Mesendoderm (in vitro differentiated cells): ENCODE measurements at regions not wholly inside any gene's neighbourhood (a gene's known extent, or its start where the extent isn't known, plus 50 kb on each side); places are given as distances from the start of the nearest gene placed in this dataset.

Experiments
- DNase-seq: peaks from one replicate; pipeline ENCODE4 v3.0.0; 2013
- H2AK5ac ChIP-seq: 2 replicates; pipeline ENCODE4 v1.6.1; 2013; ENCODE audit warnings: low read length, inconsistent platforms
- H2BK120ac ChIP-seq: 2 replicates; pipeline ENCODE4 v1.6.1; 2013; ENCODE audit warnings: low read depth, mild to moderate bottlenecking, low read length, moderate library complexity, mixed read lengths
- H2BK15ac ChIP-seq: replicated peaks from 2 replicates; pipeline ENCODE4 v1.6.1; 2013; ENCODE audit warnings: low read depth, mild to moderate bottlenecking, moderate library complexity
- H2BK5ac ChIP-seq: 2 replicates; pipeline ENCODE4 v1.6.1; 2013; ENCODE audit warnings: low read length, inconsistent platforms
- H3K18ac ChIP-seq: 2 replicates; pipeline ENCODE4 v1.6.1; 2013; ENCODE audit warnings: mild to moderate bottlenecking, low read length, mixed read lengths
- H3K23ac ChIP-seq: one replicate; pipeline ENCODE4 v1.6.1; 2013; ENCODE audit warnings: low read length
- H3K27ac ChIP-seq: 2 replicates; pipeline ENCODE4 v1.5.1; 2013; ENCODE audit warnings: low read depth, mild to moderate bottlenecking, inconsistent platforms, low read length, moderate library complexity
- H3K27me3 ChIP-seq: 2 replicates; pipeline ENCODE4 v1.6.1; 2013; ENCODE audit warnings: low read length, control low read depth, mild to moderate bottlenecking, inconsistent platforms; ENCODE audit not compliant: insufficient read depth, poor library complexity
- H3K36me3 ChIP-seq: 2 replicates; pipeline ENCODE4 v1.6.1; 2013; ENCODE audit warnings: low read length, inconsistent platforms; ENCODE audit not compliant: control insufficient read depth, insufficient read depth
- H3K4ac ChIP-seq: one replicate; pipeline ENCODE4 v1.6.1; 2013; ENCODE audit warnings: low read depth, mild to moderate bottlenecking, low read length, moderate library complexity
- H3K4me1 ChIP-seq: 2 replicates; pipeline ENCODE4 v1.6.1; 2013; ENCODE audit warnings: low read depth, low read length, inconsistent platforms; ENCODE audit not compliant: control insufficient read depth
- H3K4me2 ChIP-seq: 2 replicates; pipeline ENCODE4 v1.6.1; 2013; ENCODE audit warnings: low read length
- H3K4me3 ChIP-seq: 2 replicates; pipeline ENCODE4 v1.5.1; 2013; ENCODE audit warnings: mild to moderate bottlenecking, low read length
- H3K56ac ChIP-seq: one replicate; pipeline ENCODE4 v1.6.1; 2013; ENCODE audit warnings: low read length
- H3K79me1 ChIP-seq: 2 replicates; pipeline ENCODE4 v1.6.1; 2013; ENCODE audit warnings: low read length, inconsistent platforms
- H3K79me2 ChIP-seq: 2 replicates; pipeline ENCODE4 v1.6.1; 2013; ENCODE audit warnings: mild to moderate bottlenecking, low read length; ENCODE audit not compliant: control insufficient read depth, insufficient read depth
- H3K9ac ChIP-seq: 2 replicates; pipeline ENCODE4 v1.6.1; 2013; ENCODE audit warnings: low read length, inconsistent platforms
- H4K5ac ChIP-seq: one replicate; pipeline ENCODE4 v1.6.1; 2013; ENCODE audit warnings: low read length
- H4K8ac ChIP-seq: one replicate; pipeline ENCODE4 v1.6.1; 2013; ENCODE audit warnings: low read depth, mild to moderate bottlenecking, control low read depth, low read length, moderate library complexity
- WGBS: extraction: QIAGEN DNeasy Blood & Tissue Kit; methylation state at CpG from one replicate; pipeline ENCODE4 v1.1.7; 2013; ENCODE audit warnings: low lambda C conversion rate, missing lambda C conversion rate; ENCODE audit not compliant: insufficient coverage; ENCODE audit errors: extremely low coverage; 5-methylcytosine and 5-hydroxymethylcytosine counted together

DNA sequence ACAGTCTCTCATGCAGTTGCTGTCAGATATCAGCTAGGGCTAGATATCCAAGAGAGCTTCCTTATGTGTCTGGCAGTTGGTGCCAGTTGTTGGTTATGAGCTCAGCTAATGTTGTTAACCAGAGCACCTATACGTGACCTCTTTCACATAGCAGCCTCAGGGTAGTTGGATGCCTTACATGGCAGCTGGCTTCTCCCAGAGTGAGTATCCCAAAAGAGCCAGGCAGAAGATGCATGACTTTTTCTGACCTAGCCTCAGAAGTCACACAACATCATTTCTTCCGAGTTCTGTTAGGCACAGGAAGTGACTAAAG is 175.7 kb downstream of the VEGFA start:
- Histone ChIP-seq H4K5ac (no peak overlapping the region), H3K18ac (no peak overlapping the region), H2AK5ac (no peak overlapping the region), H3K79me2 (no peaks in the 10 kb centered on the region), H3K36me3 (no peaks in the 10 kb centered on the region), H3K79me1 (no peaks in the 10 kb centered on the region), H3K56ac (no peak overlapping the region), H3K27me3 (no peaks in the 10 kb centered on the region), H3K9ac (no peak overlapping the region), H3K23ac (no peak overlapping the region), H4K8ac (no peak overlapping the region), H2BK120ac (no peak overlapping the region), H2BK5ac (no peak overlapping the region), H3K27ac (no peak overlapping the region), H3K4me3 (no peak overlapping the region), H2BK15ac (no peak overlapping the region), H3K4me1 (no peaks in the 10 kb centered on the region), H3K4ac (no peak overlapping the region), H3K4me2 (no peak overlapping the region)
- WGBS: no CpG with 5 or more reads among the region's 2 CpGs
- no peak for DNase-seq

DNA sequence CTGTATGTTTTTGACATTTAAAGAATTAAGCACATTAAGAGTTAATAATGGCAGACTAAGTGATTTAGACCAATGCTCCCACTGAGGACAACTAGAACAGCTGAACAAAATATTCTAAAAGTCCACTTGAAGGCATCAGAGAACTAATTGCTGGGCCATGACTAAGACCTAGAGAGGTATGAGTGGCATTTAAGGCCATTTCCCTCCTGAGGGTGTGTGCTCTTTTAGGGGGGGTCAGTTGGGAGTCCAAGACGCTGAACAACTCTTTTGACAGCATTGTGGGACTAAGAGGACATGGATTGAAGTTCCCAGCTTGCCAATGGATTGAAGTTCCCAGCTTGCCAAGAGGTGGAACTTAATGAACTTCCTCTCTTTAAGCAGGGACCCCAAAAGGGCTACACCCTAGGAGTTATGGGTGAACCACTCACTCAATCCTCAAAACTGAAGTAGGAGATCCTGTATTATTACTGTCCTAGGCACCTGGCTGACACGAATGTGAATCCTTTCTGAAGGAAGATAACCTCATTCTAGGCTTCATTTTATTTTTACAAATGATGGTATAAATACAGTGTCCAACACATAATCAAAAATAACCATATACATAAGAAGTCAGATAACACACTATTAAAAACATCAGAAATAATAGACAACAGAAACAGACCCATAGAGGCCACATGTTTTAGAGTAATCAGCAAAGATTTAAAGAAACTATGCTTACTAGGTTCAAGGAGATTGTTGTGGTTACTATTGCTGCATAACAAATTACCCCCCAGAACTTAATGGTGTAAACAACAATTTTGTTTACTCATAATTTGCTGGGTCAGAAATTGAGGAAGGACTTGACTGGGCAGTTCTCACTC is 175.1 kb downstream of the VEGFA start:
- H3K4me1 ChIP-seq: no peaks in the 10 kb centered on the region
- no peak overlapping the region for H3K4ac ChIP-seq
- no peak overlapping the region for H4K8ac ChIP-seq
- no peak overlapping the region for H2BK15ac ChIP-seq
- no peak overlapping the region for H3K23ac ChIP-seq
- no peak overlapping the region for H3K4me3 ChIP-seq
- no CpG with 5 or more reads among the region's 2 CpGs for WGBS
- no peak overlapping the region for H2BK5ac ChIP-seq
- H3K27me3 ChIP-seq: no peaks in the 10 kb centered on the region
- no peak overlapping the region for H3K27ac ChIP-seq
- H4K5ac ChIP-seq: no peak overlapping the region
- no peak overlapping the region for H3K56ac ChIP-seq
- no peaks in the 10 kb centered on the region for H3K36me3 ChIP-seq
- H3K79me1 ChIP-seq: no peaks in the 10 kb centered on the region
- no peaks in the 10 kb centered on the region for H3K79me2 ChIP-seq
- H3K18ac ChIP-seq: no peak overlapping the region
- no peak overlapping the region for H3K9ac ChIP-seq
- DNase-seq: no peak
- H2AK5ac ChIP-seq: no peak overlapping the region
- no peak overlapping the region for H2BK120ac ChIP-seq
- H3K4me2 ChIP-seq: no peak overlapping the region

DNA sequence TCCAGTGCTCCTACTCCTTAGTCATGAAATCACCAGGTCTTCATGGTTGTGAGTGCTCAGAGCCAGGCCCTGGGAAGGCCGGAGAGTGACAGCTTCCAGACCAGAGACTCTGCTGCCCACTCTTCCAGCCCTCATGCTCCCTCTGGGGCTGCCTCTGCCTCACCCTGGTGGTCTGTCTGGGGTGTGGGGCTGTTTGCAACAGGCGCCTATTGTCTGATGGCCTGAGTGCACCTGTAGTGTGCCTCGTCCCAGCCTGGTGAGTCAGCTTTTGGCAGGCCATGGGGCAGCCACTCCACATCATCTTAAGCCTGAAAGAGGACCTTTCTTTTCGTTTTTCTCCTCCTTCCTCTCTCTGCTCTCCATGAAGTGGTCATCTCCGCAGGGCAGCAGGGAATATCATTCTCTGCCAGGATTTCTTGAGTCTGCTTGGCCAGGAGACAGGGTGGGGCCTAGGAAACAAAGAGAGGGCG is 173.8 kb downstream of the VEGFA start:
- Histone ChIP-seq H3K79me1 (no peaks in the 10 kb centered on the region), H3K36me3 (no peaks in the 10 kb centered on the region), H3K27ac (no peak overlapping the region), H2BK15ac (no peak overlapping the region), H2AK5ac (no peak overlapping the region), H3K18ac (no peak overlapping the region), H3K4me1 (no peaks in the 10 kb centered on the region), H3K56ac (no peak overlapping the region), H2BK120ac (no peak overlapping the region), H3K9ac (no peak overlapping the region), H3K4ac (no peak overlapping the region), H4K5ac (no peak overlapping the region), H3K4me2 (no peak overlapping the region), H4K8ac (no peak overlapping the region), H3K27me3 (no peaks in the 10 kb centered on the region), H3K23ac (no peak overlapping the region), H3K79me2 (no peaks in the 10 kb centered on the region), H2BK5ac (no peak overlapping the region), H3K4me3 (no peak overlapping the region)
- no peak for DNase-seq
- no CpG with 5 or more reads among the region's 6 CpGs for WGBS

DNA sequence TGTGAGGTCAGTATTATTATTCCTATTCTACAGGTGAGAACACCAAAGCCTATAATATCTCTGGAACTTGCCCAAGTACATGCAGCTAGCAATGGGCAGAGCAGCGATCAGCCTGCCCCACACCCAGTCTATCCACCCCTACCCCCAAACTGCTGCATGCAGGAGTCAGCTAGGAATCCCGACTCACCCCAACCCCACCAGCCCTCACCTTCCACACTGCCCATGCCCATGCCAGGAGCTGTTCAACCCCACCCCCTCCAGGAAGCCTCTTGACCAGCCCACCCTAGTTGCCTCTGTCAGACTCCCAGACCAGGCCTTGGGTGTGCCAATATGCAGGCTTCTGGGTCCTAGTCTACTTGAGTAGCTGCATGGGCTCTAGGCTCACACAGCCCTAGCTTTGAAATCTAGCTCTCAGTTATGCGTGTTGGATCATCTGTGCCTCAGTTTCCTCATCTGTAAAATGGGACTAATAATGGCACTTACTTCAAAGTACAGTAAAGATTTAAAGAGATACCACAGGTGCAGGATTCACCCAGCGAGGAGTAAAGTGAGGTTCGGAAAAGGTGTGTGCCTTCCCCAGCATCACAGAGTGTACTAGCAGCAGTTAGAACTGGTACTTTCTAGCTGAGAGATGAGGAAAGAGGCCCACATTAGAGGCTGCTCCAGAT is 173.2 kb downstream of the VEGFA start:
- Histone ChIP-seq H3K4me3 (no peak overlapping the region), H3K4ac (no peak overlapping the region), H3K23ac (no peak overlapping the region), H2BK5ac (no peak overlapping the region), H3K36me3 (no peaks in the 10 kb centered on the region), H3K79me2 (no peaks in the 10 kb centered on the region), H4K8ac (no peak overlapping the region), H2BK15ac (no peak overlapping the region), H2AK5ac (no peak overlapping the region), H3K79me1 (no peaks in the 10 kb centered on the region), H3K4me1 (no peaks in the 10 kb centered on the region), H3K27ac (no peak overlapping the region), H4K5ac (no peak overlapping the region), H3K56ac (no peak overlapping the region), H3K9ac (no peak overlapping the region), H3K4me2 (no peak overlapping the region), H3K27me3 (no peaks in the 10 kb centered on the region), H3K18ac (no peak overlapping the region), H2BK120ac (no peak overlapping the region)
- no peak for DNase-seq
- no CpG with 5 or more reads among the region's 5 CpGs for WGBS

DNA sequence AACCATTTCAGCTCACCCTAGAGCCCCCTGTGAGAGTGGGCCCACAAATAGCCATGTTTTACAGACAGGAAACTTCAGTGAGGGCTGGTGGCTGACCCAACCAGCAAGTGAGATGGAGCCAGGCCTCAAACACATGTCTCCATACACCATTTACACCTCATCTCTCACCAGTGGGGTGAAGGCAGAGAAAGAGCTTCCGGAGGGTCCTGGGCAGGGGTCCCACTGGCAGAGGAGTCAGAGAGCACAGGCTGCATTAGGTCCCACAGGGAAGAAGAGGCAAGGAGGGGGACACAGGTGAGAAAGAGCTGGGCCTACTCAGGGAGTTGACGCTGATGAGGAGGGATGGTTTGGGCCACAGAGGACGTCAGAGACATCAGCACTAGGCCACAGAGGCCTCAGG is 172.6 kb downstream of the VEGFA start:
- Histone ChIP-seq H3K4me2 (no peak overlapping the region), H4K8ac (no peak overlapping the region), H3K18ac (no peak overlapping the region), H3K4me3 (no peak overlapping the region), H2BK15ac (no peak overlapping the region), H3K23ac (no peak overlapping the region), H2BK5ac (no peak overlapping the region), H3K79me1 (no peaks in the 10 kb centered on the region), H2AK5ac (peak overlapping the region; percentile 19), H3K36me3 (no peaks in the 10 kb centered on the region), H2BK120ac (no peak overlapping the region), H3K56ac (peak overlapping the region; percentile 37), H3K27ac (no peak overlapping the region), H3K27me3 (no peaks in the 10 kb centered on the region), H3K79me2 (no peaks in the 10 kb centered on the region), H4K5ac (no peak overlapping the region), H3K9ac (no peak overlapping the region), H3K4ac (no peak overlapping the region), H3K4me1 (peaks cover 2% of the 10 kb centered on the region)
- no peak for DNase-seq
- no CpG with 5 or more reads among the region's 3 CpGs for WGBS
